SK-N-SH (cell line): ENCODE measurements at regions not wholly inside any gene's neighbourhood (a gene's known extent, or its start where the extent isn't known, plus 50 kb on each side); places are given as distances from the start of the nearest gene placed in this dataset.

ENCODE experiments used
- CTCF ChIA-PET: fragments of 300-600, 350-600 bp; formaldehyde crosslinking; extraction: SDS; loops from one replicate; lab custom pipeline; 2021; lab: Yijun Ruan, JAX
- POLR2A ChIA-PET: fragments of 350-600 bp; sonication (Branson Sonifier 250); formaldehyde crosslinking; extraction: SDS; loops from one replicate; lab custom pipeline; 2020; ENCODE audit warnings: antibody characterized with exemption, inconsistent platforms; lab: Yijun Ruan, JAX
- DNase-seq: peaks from one replicate; pipeline ENCODE4 v3.0.0; 2012
- H2AFZ ChIP-seq: fragments of 200-600 bp; sonication (generic); 2 replicates; pipeline ENCODE4 v1.8.1; 2016; ENCODE audit warnings: antibody characterized with exemption, mild to moderate bottlenecking, low read depth
- H3F3A ChIP-seq: fragments of 200-600 bp; sonication (generic); replicated peaks from 2 replicates; pipeline ENCODE3; 2016; ENCODE audit warnings: antibody characterized with exemption, mild to moderate bottlenecking; ENCODE audit not compliant: insufficient read depth
- H3K27ac ChIP-seq, 2 experiments: fragments of 200-500 bp in 1 of 2; fragments of 200-600 bp in 1 of 2; sonication (Bioruptor generic) in 1 of 2; sonication (generic), shearing (Covaris generic) in 1 of 2; 2 replicates each; pipeline versions ENCODE4 v1.5.1 to v1.6.1; 2014 to 2016; ENCODE audit warnings: low read depth in 2 of 2, inconsistent platforms in 1 of 2, low read length in 1 of 2, mild to moderate bottlenecking in 1 of 2, mixed read lengths in 1 of 2
- H3K27me3 ChIP-seq: fragments of 200-600 bp; sonication (generic), shearing (Covaris generic); 2 replicates; pipeline ENCODE4 v1.6.1; 2016; ENCODE audit warnings: mixed run types; ENCODE audit not compliant: insufficient read depth
- H3K36me3 ChIP-seq, 2 experiments: fragments of 200-500 bp in 1 of 2; fragments of 200-600 bp in 1 of 2; sonication (Bioruptor generic) in 1 of 2; sonication (generic) in 1 of 2; replicated peaks in 1 of 2; 2 replicates each; pipeline versions ENCODE3 to v1.5.1; 2014 to 2016; ENCODE audit warnings: low read length in 1 of 2, mild to moderate bottlenecking in 1 of 2; ENCODE audit not compliant: insufficient read depth in 2 of 2, control insufficient read depth in 1 of 2
- H3K4me1 ChIP-seq, 2 experiments: fragments of 200-500 bp in 1 of 2; fragments of 200-600 bp in 1 of 2; sonication (Bioruptor generic) in 1 of 2; sonication (generic), shearing (Covaris generic) in 1 of 2; 2 replicates each; pipeline versions ENCODE4 v1.5.1 to v1.6.1; 2014 to 2016; ENCODE audit warnings: low read depth in 1 of 2, low read length in 1 of 2, mixed run types in 1 of 2; ENCODE audit not compliant: insufficient read depth in 2 of 2, control insufficient read depth in 1 of 2
- H3K4me2 ChIP-seq: fragments of 200-600 bp; sonication (generic), shearing (Covaris generic); 2 replicates; pipeline ENCODE4 v1.6.1; 2017; ENCODE audit warnings: mixed run types
- H3K4me3 ChIP-seq, 2 experiments: fragments of 200-500 bp in 1 of 2; fragments of 200-600 bp in 1 of 2; sonication (Bioruptor generic) in 1 of 2; sonication (generic), shearing (Covaris generic) in 1 of 2; 2 replicates each; pipeline versions ENCODE4 v1.5.1 to v1.8.1; 2014 to 2016; ENCODE audit warnings: low read depth in 2 of 2, inconsistent platforms in 1 of 2, low read length in 1 of 2, mild to moderate bottlenecking in 1 of 2, mixed read lengths in 1 of 2, moderate library complexity in 1 of 2
- H3K79me2 ChIP-seq: fragments of 200-600 bp; sonication (generic); 2 replicates; pipeline ENCODE4 v1.8.1; 2017; ENCODE audit warnings: mild to moderate bottlenecking; ENCODE audit not compliant: insufficient read depth
- H3K9ac ChIP-seq: fragments of 200-600 bp; sonication (generic); 2 replicates; pipeline ENCODE4 v1.6.1; 2017; ENCODE audit warnings: mixed run types
- H3K9me2 ChIP-seq: fragments of 200-600 bp; sonication (generic); 2 replicates; pipeline ENCODE4 v1.6.1; 2017; ENCODE audit warnings: mixed run types
- H3K9me3 ChIP-seq: fragments of 200-600 bp; sonication (generic); 2 replicates; pipeline ENCODE4 v1.6.1; 2017; ENCODE audit warnings: mixed run types, mild to moderate bottlenecking, moderate library complexity
- H4K20me1 ChIP-seq: fragments of 200-600 bp; sonication (generic); 2 replicates; pipeline ENCODE4 v1.6.1; 2017; ENCODE audit warnings: mild to moderate bottlenecking, mixed run types; ENCODE audit not compliant: insufficient read depth
- CHD2 ChIP-seq: fragments of 150-350 bp; IDR thresholded peaks from 2 replicates; pipeline ENCODE4 v1.6.1; 2018; ENCODE audit warnings: low read length; ENCODE audit not compliant: partially characterized antibody
- EP300 ChIP-seq, 2 experiments: IDR thresholded peaks; 2 replicates each; pipeline versions ENCODE4 v1.4.0 to v1.6.1; 2012; ENCODE audit warnings: borderline replicate concordance in 1 of 2, low read depth in 1 of 2, low read length in 1 of 2
- EZH2phosphoT487 ChIP-seq: fragments of 200-600 bp; sonication (generic); IDR thresholded peaks from 2 replicates; pipeline ENCODE4 v1.6.1; 2017; ENCODE audit warnings: low read depth, mixed run types, mild to moderate bottlenecking, antibody characterized with exemption, moderate library complexity, borderline replicate concordance
- FOSL2 ChIP-seq: IDR thresholded peaks from 2 replicates; pipeline ENCODE4 v1.4.0; 2012; ENCODE audit warnings: low read depth, mild to moderate bottlenecking, moderate library complexity, borderline replicate concordance
- FOXJ3 ChIP-seq: sonication (generic); formaldehyde crosslinking; IDR thresholded peaks from 2 replicates; pipeline ENCODE4 v1.5.1; 2020; ENCODE audit warnings: mild to moderate bottlenecking, missing genetic modification reagents
- FOXM1 ChIP-seq: IDR thresholded peaks from 2 replicates; pipeline ENCODE4 v1.4.0; 2012; ENCODE audit warnings: low read depth, mild to moderate bottlenecking
- GATA2 ChIP-seq: sonication (generic); formaldehyde crosslinking; IDR thresholded peaks from 2 replicates; pipeline ENCODE4 v1.5.0; 2020; ENCODE audit warnings: mild to moderate bottlenecking, missing genetic modification reagents
- JUND ChIP-seq: IDR thresholded peaks from 2 replicates; pipeline ENCODE4 v1.4.0; 2012
- MXI1 ChIP-seq: IDR thresholded peaks from 2 replicates; pipeline ENCODE4 v1.6.1; 2012; ENCODE audit warnings: mild to moderate bottlenecking, low read depth, low read length, improper control_type of control experiment
- NRF1 ChIP-seq: IDR thresholded peaks from 2 replicates; pipeline ENCODE4 v1.6.1; 2012; ENCODE audit warnings: low read depth, mild to moderate bottlenecking, low read length
- RAD21 ChIP-seq: IDR thresholded peaks from 2 replicates; pipeline ENCODE4 v1.6.1; 2012; ENCODE audit warnings: mild to moderate bottlenecking, low read length
- RCOR1 ChIP-seq: fragments of 150-350 bp; IDR thresholded peaks from 2 replicates; pipeline ENCODE4 v1.6.1; 2017; ENCODE audit warnings: antibody characterized with exemption, low read length
- RFX5 ChIP-seq: IDR thresholded peaks from 2 replicates; pipeline ENCODE4 v1.6.1; 2012; ENCODE audit warnings: mild to moderate bottlenecking, improper control_type of control experiment, low read length
- RXRA ChIP-seq: IDR thresholded peaks from 2 replicates; pipeline ENCODE4 v1.4.0; 2012; ENCODE audit warnings: low read depth, mild to moderate bottlenecking, borderline replicate concordance
- SIN3A ChIP-seq: IDR thresholded peaks from 2 replicates; pipeline ENCODE4 v1.6.1; 2012; ENCODE audit warnings: low read depth, mild to moderate bottlenecking, low read length, moderate library complexity, borderline replicate concordance
- TCF12 ChIP-seq: IDR thresholded peaks from 2 replicates; pipeline ENCODE4 v1.4.0; 2012
- TEAD4 ChIP-seq: IDR thresholded peaks from 2 replicates; pipeline ENCODE4 v1.4.0; 2012; ENCODE audit warnings: mild to moderate bottlenecking, borderline replicate concordance; ENCODE audit not compliant: insufficient read depth
- WGBS: methylation state at CpG from one replicate; pipeline ENCODE4 v1.1.6; 2017; ENCODE audit warnings: low lambda C conversion rate; 5-methylcytosine and 5-hydroxymethylcytosine counted together
- TF ChIP-seq, protein P1 (sequence below): IDR thresholded peaks from 2 replicates; pipeline ENCODE4; 2012
- TF ChIP-seq, protein P2 (sequence below): IDR thresholded peaks from 2 replicates; pipeline ENCODE4 v1.4.0; 2012; ENCODE audit warnings: low read depth, borderline replicate concordance
- TF ChIP-seq, protein P3 (sequence below): IDR thresholded peaks from 2 replicates; pipeline ENCODE4 v1.4.0; 2012; ENCODE audit warnings: low read depth
- TF ChIP-seq, protein P4 (sequence below): IDR thresholded peaks from 2 replicates; pipeline ENCODE4 v1.4.0; 2012; ENCODE audit warnings: low read depth, borderline replicate concordance

DNA sequence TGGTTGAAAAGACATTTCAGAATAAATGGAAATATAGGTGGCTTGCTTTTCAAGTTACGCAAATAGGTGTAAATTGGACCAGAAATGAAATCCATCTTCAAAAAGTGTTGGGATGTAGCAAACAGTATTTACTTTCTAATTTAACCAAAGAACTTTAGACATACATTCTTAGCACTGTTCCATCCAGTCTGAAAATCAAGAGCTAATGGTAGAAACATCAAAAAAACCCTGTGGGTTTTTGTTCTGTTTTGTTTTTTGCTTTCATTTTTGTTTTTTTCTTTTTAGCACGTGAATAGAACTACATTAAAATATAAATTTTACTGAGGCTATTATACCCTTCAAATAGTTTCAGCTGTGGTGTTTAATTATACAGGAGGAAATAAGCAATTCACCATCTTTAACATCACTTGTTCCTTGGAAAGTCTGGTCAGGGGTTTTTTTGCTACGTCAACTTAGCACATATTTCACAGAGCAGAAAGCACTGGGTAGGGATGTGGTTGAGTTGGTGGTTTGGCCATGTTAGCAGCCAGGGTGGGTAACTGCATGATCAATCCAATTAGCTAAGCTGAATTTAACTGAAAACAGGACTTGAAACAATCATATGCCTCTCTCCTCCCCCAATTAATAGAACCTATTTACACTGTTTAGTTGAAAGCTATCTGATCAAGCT lies 275.4 kb upstream of the PFKP start:
- 21% methylated on average over 3 of the region's 3 CpGs for WGBS
- CTCF ChIA-PET = no interaction called here
- POLR2A ChIA-PET = no interaction called here

DNA sequence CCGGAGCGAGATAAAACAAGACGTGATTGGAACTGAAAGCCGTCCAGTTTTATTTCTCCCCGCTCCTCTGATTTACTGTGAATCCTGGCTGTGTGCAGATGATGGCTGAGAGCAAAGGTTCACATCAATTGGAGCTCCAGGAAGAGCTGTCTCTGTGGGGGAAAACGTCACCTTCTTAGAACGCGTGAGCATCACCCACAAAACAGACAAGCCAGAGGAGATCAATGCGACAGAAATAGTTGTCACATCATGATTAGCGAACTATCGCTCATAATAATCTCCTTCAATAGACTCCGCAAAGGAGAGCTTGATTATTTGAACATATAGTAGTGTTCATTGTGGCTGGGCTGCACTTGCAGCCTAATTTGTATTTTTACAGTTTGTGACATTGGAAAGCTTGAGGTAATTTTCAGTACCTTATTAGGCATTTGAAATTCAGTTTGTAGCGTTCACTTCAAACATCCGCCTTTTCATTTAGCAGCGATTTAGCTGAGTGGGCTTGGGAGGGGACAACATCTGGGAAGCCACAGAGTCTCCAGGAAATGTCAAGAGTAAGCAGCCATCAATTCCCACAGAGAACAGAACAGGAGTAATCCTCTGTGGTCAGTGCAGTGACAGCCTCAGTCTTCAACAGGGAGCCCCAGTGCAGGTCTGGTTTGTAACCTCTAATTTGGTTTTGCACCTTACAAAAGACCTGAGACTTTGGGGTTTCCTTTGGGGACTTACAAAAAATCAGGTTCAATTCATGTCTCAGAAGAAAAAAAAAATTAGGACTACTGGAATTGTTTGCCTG lies 276.8 kb upstream of the PFKP start:
- no peak overlapping the region for H3K4me3 ChIP-seq
- CTCF ChIA-PET = no interaction called here
- TF ChIP-seq, protein P1, sequence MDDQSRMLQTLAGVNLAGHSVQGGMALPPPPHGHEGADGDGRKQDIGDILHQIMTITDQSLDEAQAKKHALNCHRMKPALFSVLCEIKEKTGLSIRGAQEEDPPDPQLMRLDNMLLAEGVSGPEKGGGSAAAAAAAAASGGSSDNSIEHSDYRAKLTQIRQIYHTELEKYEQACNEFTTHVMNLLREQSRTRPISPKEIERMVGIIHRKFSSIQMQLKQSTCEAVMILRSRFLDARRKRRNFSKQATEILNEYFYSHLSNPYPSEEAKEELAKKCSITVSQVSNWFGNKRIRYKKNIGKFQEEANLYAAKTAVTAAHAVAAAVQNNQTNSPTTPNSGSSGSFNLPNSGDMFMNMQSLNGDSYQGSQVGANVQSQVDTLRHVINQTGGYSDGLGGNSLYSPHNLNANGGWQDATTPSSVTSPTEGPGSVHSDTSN = no peak
- no peak for TF ChIP-seq FOXM1
- TF ChIP-seq TCF12 = no peak
- TF ChIP-seq CHD2 = no peak
- TF ChIP-seq GATA2 (CRISPR knock-in tag) = no peak
- no peak for TF ChIP-seq EZH2phosphoT487
- TF ChIP-seq MXI1 = no peak
- no peak for TF ChIP-seq RAD21
- TF ChIP-seq FOXJ3 (CRISPR knock-in tag) = no peak
- TF ChIP-seq, protein P2, sequence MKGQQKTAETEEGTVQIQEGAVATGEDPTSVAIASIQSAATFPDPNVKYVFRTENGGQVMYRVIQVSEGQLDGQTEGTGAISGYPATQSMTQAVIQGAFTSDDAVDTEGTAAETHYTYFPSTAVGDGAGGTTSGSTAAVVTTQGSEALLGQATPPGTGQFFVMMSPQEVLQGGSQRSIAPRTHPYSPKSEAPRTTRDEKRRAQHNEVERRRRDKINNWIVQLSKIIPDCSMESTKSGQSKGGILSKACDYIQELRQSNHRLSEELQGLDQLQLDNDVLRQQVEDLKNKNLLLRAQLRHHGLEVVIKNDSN = no peak
- no peak for TF ChIP-seq FOSL2
- TF ChIP-seq JUND = no peak
- no peak for TF ChIP-seq TEAD4
- no peak for TF ChIP-seq RXRA
- TF ChIP-seq NRF1 = no peak

More for the DNA sequence above, 275.4 kb upstream of the PFKP start:
- Histone ChIP-seq H3K27ac (no peak overlapping the region), H3K4me3 (no peak overlapping the region), H2AFZ (no peak overlapping the region), H4K20me1 (no peaks in the 10 kb centered on the region), H3K36me3 (no peaks in the 10 kb centered on the region), H3K4me1 (no peaks in the 10 kb centered on the region), H3F3A (no peaks in the 10 kb centered on the region), H3K4me2 (no peak overlapping the region), H3K9me3 (0 out of 2 replicates have a peak, but pooled peaks cover 5% of the 10 kb centered on the region), H3K9ac (no peak overlapping the region), H3K27me3 (no peaks in the 10 kb centered on the region), H3K79me2 (no peaks in the 10 kb centered on the region), H3K9me2 (no peaks in the 10 kb centered on the region)
- no peak for DNase-seq
- no peak for TF ChIP-seq RCOR1
- no peak for TF ChIP-seq GATA2 (CRISPR knock-in tag)
- TF ChIP-seq, protein P2 = no peak
- TF ChIP-seq, protein P3, sequence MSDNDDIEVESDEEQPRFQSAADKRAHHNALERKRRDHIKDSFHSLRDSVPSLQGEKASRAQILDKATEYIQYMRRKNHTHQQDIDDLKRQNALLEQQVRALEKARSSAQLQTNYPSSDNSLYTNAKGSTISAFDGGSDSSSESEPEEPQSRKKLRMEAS = no peak
- TF ChIP-seq SIN3A = no peak
- no peak for TF ChIP-seq CHD2
- no peak for TF ChIP-seq RFX5
- no peak for TF ChIP-seq EP300 (IDR thresholded peaks at IDR 0.05; ENCODE audit: borderline replicate concordance in 1 of 2, low read depth in 1 of 2, low read length in 1 of 2)
- TF ChIP-seq, protein P4, sequence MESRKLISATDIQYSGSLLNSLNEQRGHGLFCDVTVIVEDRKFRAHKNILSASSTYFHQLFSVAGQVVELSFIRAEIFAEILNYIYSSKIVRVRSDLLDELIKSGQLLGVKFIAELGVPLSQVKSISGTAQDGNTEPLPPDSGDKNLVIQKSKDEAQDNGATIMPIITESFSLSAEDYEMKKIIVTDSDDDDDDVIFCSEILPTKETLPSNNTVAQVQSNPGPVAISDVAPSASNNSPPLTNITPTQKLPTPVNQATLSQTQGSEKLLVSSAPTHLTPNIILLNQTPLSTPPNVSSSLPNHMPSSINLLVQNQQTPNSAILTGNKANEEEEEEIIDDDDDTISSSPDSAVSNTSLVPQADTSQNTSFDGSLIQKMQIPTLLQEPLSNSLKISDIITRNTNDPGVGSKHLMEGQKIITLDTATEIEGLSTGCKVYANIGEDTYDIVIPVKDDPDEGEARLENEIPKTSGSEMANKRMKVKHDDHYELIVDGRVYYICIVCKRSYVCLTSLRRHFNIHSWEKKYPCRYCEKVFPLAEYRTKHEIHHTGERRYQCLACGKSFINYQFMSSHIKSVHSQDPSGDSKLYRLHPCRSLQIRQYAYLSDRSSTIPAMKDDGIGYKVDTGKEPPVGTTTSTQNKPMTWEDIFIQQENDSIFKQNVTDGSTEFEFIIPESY = no peak

More for the DNA sequence above, 276.8 kb upstream of the PFKP start:
- no peak overlapping the region for H3K9ac ChIP-seq
- H3K79me2 ChIP-seq = no peaks in the 10 kb centered on the region
- no peak overlapping the region for H3K4me2 ChIP-seq
- H3K4me1 ChIP-seq = no peaks in the 10 kb centered on the region
- H2AFZ ChIP-seq = no peak overlapping the region
- no peak for DNase-seq
- H3K27me3 ChIP-seq = no peaks in the 10 kb centered on the region
- POLR2A ChIA-PET = no interaction called here
- H3K27ac ChIP-seq = no peak overlapping the region
- 56% methylated on average over 15 of the region's 15 CpGs for WGBS
- no peaks in the 10 kb centered on the region for H4K20me1 ChIP-seq
- H3K9me3 ChIP-seq = 0 out of 2 replicates have a peak, but pooled peaks cover 5% of the 10 kb centered on the region
- no peaks in the 10 kb centered on the region for H3K9me2 ChIP-seq
- H3K36me3 ChIP-seq = no peaks in the 10 kb centered on the region
- no peaks in the 10 kb centered on the region for H3F3A ChIP-seq
